ENCODE measurements at regions not wholly inside any gene's neighbourhood (a gene's known extent, or its start where the extent isn't known, plus 50 kb on each side); places are given as distances from the start of the nearest gene placed in this dataset.

GRCh38 chr11:81568918-81569317 is 1164.7 kb downstream of the FAM181B start:
- TF ChIP-seq POLR2AphosphoS5 (IDR thresholded peaks at IDR 0.05) (no peak), CTCF (IDR thresholded peaks at IDR 0.05) (no peak), EP300 (IDR thresholded peaks at IDR 0.05) (no peak)

Measured in sigmoid colon (tissue), 4 donors.